Activated gamma-delta T cell treated with Interleukin-2 at 50 U/mL for 16 hours (primary cell): ENCODE measurements at regions not wholly inside any gene's neighbourhood (a gene's known extent, or its start where the extent isn't known, plus 50 kb on each side); places are given as distances from the start of the nearest gene placed in this dataset.

Source experiments
- DNase-seq: peaks from one replicate; pipeline ENCODE4 v3.0.0-alpha.2; 2020

GRCh38 chr10:130407052-130407451 lies 270.9 kb downstream of the GLRX3 start:
- no peak for DNase-seq

- DNase-seq = no peak
These were observed 273.1 kb downstream of the GLRX3 start for GRCh38 chr10:130409331-130409730.

DNA sequence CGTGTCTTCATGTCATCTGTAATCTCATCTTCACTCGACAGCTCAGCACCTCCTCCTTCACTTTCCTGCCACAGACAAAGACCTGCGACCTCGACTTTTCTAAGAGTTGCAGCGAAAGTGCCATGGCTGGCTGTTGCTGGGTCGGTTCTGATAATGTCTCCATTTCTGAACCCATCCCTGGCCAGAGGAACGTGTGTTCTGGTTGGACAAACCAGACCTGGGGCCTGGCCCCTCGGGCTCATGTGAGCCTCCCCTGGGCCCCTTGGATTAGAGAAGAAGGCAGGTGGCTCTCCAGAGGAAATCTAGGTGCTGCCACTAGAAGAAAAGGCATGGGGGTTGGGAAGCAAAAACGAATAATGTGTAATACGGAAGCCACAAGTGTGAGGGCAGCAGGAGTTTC lies 273.7 kb downstream of the GLRX3 start:
- no peak for DNase-seq

GRCh38 chr10:130411496-130412085 lies 275.4 kb downstream of the GLRX3 start:
- no peak for DNase-seq

DNA sequence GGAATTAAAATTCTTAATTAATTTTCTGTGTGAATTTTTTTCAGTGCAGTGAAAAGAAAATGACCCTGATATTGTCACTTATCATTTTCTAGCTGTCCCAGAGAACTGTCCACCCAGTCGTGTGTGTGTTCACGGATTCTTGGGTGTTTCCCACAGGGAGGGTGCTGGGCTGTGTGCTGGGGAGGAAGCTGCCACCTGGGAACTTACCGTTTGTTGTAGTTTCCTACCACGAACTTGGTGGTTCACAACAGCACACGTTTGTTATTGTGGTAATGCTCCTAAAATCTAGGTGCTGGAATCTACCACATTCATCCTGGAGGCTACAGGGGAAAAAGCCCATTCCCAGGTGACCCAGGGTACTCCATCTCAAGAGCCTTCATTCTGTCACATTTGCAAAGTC lies 276.1 kb downstream of the GLRX3 start:
- DNase-seq = no peak

DNA sequence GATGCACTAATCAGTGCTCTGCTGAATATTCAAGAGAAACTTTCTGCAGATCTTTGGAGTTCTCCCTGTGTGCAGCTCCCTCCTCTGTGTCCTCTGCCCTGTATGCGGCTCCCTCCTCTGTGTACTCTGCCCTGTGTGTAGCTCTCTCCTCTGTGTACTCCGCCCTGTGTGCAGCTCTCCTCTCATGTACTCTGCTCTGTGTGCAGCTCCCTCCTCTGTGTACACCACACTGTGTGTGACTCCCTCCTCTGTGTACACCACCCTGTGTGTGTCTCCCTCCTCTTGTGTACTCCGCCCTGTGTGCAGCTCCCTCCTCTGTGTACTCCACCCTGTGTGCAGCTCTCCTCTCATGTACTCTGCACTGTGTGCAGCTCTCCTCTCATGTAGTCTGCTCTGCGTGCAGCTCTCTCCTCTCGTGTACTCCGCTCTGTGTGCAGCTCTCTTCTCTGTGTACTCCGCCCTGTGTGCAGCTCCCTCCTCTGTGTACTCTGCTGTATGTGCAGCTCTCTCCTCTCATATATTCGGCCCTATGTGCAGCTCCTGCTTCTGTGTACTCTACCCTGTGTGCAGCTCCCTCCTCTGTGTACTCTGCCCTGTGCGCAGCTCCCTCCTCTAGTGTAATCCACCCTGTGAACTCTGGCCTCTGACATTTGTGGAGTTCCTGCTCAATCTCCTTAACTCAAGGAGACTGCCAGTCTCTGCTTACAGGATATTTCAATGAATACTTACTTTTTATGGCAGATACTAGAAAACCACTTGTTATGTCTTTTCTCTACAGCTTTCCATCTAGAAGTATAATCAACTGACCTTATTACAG lies 280.4 kb downstream of the GLRX3 start:
- no peak for DNase-seq

DNA sequence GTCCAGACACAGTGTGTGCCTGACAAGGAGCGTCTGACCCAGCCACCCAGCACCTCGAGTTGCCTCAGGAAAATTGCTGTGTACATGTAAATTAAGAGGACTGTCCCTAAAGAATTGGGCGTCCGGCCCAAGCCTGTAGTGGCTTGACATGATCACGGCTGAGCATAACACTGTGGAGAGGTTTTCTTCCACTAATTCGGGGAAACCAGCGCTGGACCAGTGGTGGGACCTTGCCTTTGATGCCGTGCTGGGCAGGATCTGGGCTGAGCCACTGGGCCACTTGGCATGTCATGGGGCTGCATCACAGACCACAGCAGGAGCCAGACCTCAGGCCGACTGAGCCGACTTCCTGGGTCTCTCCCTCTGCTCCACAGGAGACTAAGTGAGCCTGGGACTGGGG lies 282.5 kb downstream of the GLRX3 start:
- no peak for DNase-seq

DNA sequence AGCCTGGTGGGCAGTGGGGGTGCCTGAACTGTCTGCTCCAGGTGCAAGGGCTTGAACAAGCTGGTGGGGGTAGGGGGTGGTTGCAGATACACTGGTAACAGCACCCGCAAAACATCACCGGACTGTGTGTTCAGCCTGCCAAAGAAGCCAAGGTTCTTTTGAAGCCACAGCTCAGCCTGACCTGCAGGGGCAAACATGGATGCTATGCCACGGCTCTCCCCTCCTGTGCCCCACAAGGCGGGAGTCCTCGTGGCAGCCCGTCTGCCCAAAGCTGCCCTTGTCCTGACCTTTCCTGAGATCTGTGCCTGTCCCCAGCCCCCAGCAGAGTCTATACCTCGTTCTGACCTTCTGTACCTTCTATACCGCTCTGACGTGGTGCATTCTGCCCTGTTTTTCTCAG lies 285.7 kb downstream of the GLRX3 start:
- no peak for DNase-seq

GRCh38 chr10:130422366-130423324 lies 286.5 kb downstream of the GLRX3 start:
- no peak for DNase-seq

- no peak for DNase-seq
These were observed 287.5 kb downstream of the GLRX3 start for GRCh38 chr10:130423455-130424305.

- no peak for DNase-seq
These were observed 288.2 kb downstream of the GLRX3 start for GRCh38 chr10:130424418-130424817.

DNA sequence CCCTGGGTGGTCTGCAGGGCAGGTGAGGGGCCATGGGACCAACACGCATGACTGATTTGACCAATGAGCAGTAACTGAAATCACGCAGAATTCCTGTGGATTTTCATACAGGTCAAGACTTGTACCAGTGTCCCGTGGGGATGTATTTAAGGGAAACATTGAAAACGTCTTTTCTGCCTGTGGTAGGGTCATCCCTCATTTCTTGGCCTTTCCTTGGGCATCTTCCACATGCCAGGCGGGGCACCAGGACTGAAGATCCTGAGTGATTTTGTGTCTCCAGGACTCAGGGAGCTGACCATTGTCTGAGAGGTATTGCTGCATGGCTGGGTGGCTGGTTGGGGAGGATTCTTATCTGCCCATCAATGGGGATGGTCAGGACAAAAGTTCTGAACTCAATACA lies 289.0 kb downstream of the GLRX3 start:
- DNase-seq = no peak

GRCh38 chr10:130425881-130426435 lies 289.8 kb downstream of the GLRX3 start:
- no peak for DNase-seq

DNA sequence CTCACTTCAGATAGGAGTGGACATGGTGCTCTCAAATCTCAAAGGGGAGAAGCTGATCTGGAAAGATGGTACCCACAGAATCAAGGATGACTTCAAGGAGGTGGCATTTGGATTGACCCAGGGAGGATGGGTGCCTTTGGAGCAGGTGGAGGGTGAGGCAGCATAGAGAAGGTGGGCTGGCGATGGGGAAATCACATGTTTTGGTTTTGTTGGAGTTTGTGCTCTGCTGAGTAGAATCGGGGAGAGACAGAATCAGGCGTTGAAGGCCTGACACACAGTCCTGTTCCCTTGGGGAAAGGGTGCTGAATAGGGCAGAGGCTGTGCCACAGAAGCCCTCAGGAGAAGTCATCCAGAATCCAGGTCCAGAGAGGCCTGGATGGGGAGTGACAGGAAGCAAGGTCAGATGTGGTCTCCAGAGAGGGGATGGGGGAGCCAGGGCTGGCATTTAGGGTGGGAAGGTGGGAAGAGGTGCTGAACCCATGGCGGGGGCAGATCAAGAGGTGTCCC lies 291.1 kb downstream of the GLRX3 start:
- DNase-seq = no peak

DNA sequence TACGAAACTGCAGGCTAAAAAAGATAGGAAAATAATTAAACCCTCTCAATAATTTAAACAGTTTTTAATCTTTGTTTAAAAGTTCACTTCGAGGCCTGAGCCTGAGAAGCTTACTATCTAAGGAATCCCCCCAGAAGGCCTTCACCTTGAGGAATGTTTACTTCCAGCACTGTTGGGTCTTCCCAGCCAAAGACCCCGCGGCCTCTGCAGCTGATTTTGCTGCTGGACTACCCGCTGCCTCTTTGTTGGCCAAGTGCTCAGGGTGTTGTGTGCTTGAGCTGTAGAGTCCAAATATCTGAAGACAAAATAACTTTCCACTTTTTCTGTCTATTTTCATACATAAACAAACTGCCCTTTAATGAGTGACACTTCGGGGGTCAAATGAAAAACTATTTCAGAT lies 292.7 kb downstream of the GLRX3 start:
- no peak for DNase-seq

- no peak for DNase-seq
These were observed 293.6 kb downstream of the GLRX3 start for GRCh38 chr10:130429809-130430208.

- DNase-seq = no peak
These were observed 294.1 kb downstream of the GLRX3 start for GRCh38 chr10:130430291-130430690.

DNA sequence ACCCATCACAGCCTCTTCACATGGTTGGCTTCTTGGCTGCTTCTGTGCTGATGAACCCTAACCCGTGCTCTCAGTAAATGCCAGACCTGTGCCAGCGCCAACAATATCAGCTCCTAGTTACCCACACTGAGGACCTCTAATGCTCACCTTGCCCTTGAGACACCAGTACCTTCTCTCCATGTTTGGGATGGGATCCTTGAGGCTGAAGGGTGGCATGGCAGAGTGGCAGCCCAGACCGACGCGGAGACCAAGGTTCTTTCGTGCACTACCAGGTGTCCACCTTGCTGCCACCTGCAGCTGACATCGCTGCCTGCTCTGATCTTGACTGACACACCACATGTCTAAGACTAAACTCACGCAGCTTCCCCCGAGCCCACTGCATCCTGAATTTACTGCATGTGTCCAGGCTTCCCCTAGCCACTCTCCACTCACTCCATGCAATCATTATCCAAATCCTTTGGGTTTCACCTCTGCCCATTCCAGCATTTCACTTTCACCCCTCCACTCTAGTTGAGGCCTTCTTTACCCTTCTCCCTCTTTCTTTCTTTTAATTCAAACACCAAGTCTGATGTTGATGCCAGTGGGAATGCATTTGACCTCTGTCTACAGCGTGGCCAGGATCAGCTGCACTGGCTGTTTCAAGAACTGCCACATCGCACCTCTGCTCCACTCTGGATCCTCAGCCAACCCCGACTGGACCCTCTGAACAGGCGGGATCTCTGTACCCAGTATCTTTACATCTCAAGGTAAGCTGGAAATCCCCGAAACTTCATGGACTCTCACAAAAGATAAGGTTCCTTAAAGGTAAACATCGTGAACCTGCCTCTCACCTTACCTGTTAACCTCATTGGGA lies 294.9 kb downstream of the GLRX3 start:
- no peak for DNase-seq

GRCh38 chr10:130432271-130432670 lies 296.1 kb downstream of the GLRX3 start:
- DNase-seq = no peak

DNA sequence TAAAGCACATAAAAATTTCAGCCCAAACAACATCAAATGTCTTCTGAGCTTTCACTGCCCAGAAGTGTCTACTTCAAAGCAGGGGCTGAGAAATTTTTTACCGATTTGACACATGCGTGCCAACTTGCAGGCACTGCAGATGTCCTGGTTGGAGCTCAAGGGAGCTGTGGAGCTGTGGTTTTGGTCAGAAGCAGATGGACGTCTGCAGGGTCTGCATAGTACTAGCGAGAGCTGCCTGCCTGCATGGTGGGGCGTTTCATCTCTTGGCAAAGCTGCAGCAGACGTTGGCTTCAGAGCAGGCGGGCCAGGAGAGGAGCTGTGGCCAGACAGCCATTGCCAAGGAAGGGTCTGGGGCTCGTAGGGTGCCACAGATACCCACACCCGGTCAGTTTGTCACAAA lies 296.7 kb downstream of the GLRX3 start:
- DNase-seq = no peak
